Prostate gland (tissue), 2 donors: ENCODE measurements at regions not wholly inside any gene's neighbourhood (a gene's known extent, or its start where the extent isn't known, plus 50 kb on each side); places are given as distances from the start of the nearest gene placed in this dataset.
A peak's percentile ranks its signal among the peaks of the same experiment; 100 is the strongest.

Experiments used
- DNase-seq: peaks from one replicate; pipeline ENCODE4 v3.0.0-alpha.2; 2019; ENCODE audit warnings: low spot score
- H3K27ac ChIP-seq, 2 donors: fragments of 200-600 bp; sonication (generic); 2 replicates each; pipeline ENCODE4 v1.5.1; 2017 to 2019
- H3K27me3 ChIP-seq: fragments of 200-600 bp; sonication (generic); replicated peaks from 2 replicates; pipeline ENCODE4 v1.5.1; 2019; ENCODE audit not compliant: insufficient read depth
- H3K36me3 ChIP-seq, 2 donors: fragments of 200-600 bp; sonication (generic); 1 replicate in 1 of 2; 2 replicates in 1 of 2; pipeline versions ENCODE4 v1.5.1 to v1.8.1; 2017 to 2019
- H3K4me1 ChIP-seq: fragments of 200-600 bp; sonication (generic); replicated peaks from 2 replicates; pipeline ENCODE4 v1.5.1; 2019
- H3K4me3 ChIP-seq, 2 donors: fragments of 200-600 bp; sonication (generic); 2 replicates each; pipeline ENCODE4 v1.5.1; 2017 to 2019
- H3K9me3 ChIP-seq: fragments of 200-600 bp; sonication (generic); 2 replicates; pipeline ENCODE4 v1.5.1; 2017
- POLR2A ChIP-seq: fragments of 450-650 bp; IDR thresholded peaks from one replicate; pipeline ENCODE4 v1.6.1; 2016; ENCODE audit warnings: antibody characterized with exemption, mild to moderate bottlenecking
- POLR2AphosphoS5 ChIP-seq: sonication (generic); formaldehyde crosslinking; IDR thresholded peaks from one replicate; pipeline ENCODE4 v1.6.1; 2017; ENCODE audit warnings: antibody characterized with exemption
- WGBS: methylation state at CpG from one replicate; pipeline ENCODE4 v1.1.5; 2018; 5-methylcytosine and 5-hydroxymethylcytosine counted together
- intact Hi-C: fragments of 100-400 bp; cut with DNase I; formaldehyde crosslinking; loops from one replicate; pipeline ENCODE4 v1.14.2; 2022
- TF ChIP-seq, protein P1 (sequence below), 4 experiments: fragments of 200-600 bp in 2 of 4; fragments of 450-650 bp in 2 of 4; sonication (generic) in 2 of 4; IDR thresholded peaks; 1 replicate in 3 of 4; 2 replicates in 1 of 4; pipeline ENCODE4 v1.5.1; 2016 to 2019; ENCODE audit warnings: antibody characterized with exemption in 4 of 4, mild to moderate bottlenecking in 2 of 4, moderate library complexity in 2 of 4

DNA sequence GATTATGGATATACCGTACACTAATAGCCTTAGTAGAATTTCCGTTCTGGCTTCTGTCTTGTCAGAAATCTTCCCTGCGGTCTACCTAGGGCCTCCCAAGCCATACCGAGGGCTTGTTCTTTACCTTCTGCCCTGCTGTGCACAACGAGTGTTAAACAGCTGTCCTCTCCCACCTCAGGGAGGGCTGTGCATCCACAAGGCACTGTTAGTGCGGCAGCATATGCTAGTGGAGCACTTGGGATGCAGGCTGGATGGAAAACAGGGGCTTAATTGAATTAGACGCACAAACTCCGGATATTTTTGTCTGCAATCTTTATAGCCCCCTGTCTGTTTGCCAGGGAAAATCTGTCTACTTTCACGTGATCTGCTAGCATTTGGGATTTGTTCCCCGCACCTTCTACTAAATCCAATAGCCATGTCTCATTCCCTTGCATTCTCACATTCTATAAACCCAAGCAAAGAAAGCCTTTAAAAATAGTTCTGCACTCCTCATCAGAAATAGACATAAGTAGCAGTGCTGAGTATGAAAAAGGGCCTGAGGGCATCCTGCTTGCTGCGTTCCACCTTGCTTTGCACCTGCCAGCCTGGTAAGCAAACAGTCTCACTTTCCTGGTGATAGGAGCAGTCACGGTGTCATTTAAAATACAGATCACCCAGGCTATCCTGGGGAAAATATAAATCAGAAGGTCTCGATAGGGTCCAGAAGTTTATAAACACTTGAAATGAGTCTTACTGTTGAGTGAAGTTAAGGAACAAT, 382.6 kb downstream of the RASEF start:
- no peaks in the 10 kb centered on the region for H3K36me3 ChIP-seq
- intact Hi-C loops, result no loop called here
- WGBS, result 55% methylated on average over 13 of the region's 13 CpGs

DNA sequence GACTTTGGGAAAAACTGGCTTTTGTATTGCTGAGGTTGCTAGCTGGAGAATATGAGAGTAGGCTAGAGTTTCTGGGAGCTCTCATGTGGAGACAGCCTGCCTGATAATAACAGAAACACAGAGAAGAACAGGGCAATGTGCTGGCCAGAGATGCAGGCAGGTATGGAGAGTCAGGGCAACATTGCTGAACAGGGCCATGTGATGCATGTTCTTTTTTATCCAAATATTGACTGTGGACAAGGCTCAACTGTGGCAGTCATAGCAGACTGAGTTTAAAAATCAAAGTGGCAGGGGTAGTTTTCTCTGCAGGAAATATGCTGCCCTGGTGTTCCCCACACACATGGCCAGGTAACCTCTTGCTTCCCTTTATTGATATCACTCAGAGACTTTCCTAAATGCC, 381.1 kb downstream of the RASEF start:
- H3K27ac ChIP-seq, result no peak overlapping the region
- H3K9me3 ChIP-seq, result no peaks in the 10 kb centered on the region
- TF ChIP-seq POLR2A, result no peak
- peak; percentile 59 for TF ChIP-seq POLR2AphosphoS5
- peak; percentile 40 for DNase-seq
- H3K27me3 ChIP-seq, result no peaks in the 10 kb centered on the region
- H3K36me3 ChIP-seq, result no peaks in the 10 kb centered on the region
- no peak overlapping the region for H3K4me3 ChIP-seq
- intact Hi-C loops, result no loop called here
- H3K4me1 ChIP-seq, result no peaks in the 10 kb centered on the region

More for the DNA sequence above, 382.6 kb downstream of the RASEF start:
- no peak for DNase-seq
- no peaks in the 10 kb centered on the region for H3K9me3 ChIP-seq
- H3K4me1 ChIP-seq, result no peaks in the 10 kb centered on the region
- H3K27me3 ChIP-seq, result no peaks in the 10 kb centered on the region
- TF ChIP-seq, protein P1, sequence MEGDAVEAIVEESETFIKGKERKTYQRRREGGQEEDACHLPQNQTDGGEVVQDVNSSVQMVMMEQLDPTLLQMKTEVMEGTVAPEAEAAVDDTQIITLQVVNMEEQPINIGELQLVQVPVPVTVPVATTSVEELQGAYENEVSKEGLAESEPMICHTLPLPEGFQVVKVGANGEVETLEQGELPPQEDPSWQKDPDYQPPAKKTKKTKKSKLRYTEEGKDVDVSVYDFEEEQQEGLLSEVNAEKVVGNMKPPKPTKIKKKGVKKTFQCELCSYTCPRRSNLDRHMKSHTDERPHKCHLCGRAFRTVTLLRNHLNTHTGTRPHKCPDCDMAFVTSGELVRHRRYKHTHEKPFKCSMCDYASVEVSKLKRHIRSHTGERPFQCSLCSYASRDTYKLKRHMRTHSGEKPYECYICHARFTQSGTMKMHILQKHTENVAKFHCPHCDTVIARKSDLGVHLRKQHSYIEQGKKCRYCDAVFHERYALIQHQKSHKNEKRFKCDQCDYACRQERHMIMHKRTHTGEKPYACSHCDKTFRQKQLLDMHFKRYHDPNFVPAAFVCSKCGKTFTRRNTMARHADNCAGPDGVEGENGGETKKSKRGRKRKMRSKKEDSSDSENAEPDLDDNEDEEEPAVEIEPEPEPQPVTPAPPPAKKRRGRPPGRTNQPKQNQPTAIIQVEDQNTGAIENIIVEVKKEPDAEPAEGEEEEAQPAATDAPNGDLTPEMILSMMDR (IDR thresholded peaks at IDR 0.05), result no peak
- TF ChIP-seq POLR2AphosphoS5, result no peak
- H3K27ac ChIP-seq, result no peak overlapping the region
- no peak overlapping the region for H3K4me3 ChIP-seq

DNA sequence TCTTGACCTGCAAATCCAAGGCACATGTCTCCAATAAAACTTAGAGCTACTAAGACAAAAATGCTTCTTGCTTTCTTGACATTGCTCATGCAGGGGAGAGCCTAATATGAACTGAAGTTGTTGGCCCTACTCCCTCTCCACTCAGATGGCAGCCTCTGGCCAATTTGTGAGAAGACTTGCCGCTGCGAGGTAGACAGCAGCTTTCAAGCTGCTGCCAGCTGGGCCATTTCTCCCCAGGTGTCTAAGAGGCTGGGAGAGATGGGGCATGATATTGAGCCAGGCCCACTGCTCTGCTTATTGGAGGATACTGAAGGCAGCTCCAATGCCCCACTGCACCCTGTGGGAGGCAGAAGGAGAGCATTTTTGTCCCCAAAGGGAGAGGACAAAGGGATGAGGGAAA, 380.5 kb downstream of the RASEF start:
- WGBS, result 74% methylated on average over 2 of the region's 2 CpGs
- Histone ChIP-seq H3K27me3 (no peaks in the 10 kb centered on the region), H3K27ac (no peak overlapping the region), H3K4me1 (no peaks in the 10 kb centered on the region), H3K4me3 (no peak overlapping the region), H3K9me3 (no peaks in the 10 kb centered on the region), H3K36me3 (no peaks in the 10 kb centered on the region)
- no peak for TF ChIP-seq POLR2AphosphoS5
- TF ChIP-seq, protein P1 (IDR thresholded peaks at IDR 0.05), result no peak
- TF ChIP-seq POLR2A, result no peak
- intact Hi-C loops, result no loop called here
- no peak for DNase-seq

DNA sequence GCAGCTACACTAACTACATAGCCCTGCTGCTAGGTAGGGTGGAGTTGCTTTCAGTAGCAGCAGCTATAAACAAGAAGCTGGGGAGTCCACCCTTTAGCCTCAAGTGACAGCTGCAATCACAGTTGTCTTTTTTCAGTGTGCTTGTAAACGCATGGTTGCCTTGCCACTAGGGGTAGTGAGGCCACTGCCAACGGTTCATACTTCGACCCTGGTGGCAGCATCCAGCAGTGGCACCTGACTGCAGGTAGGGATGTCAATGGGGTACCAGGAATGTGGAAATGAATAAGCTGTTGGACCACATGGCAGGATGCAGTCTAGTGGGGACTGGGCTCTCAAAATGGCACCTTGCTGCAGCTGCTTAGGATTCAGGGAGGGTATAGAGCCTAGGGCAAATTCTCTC, 367.2 kb downstream of the RASEF start:
- no peak overlapping the region for H3K4me3 ChIP-seq
- no peaks in the 10 kb centered on the region for H3K27me3 ChIP-seq
- intact Hi-C loops, result no loop called here
- no peaks in the 10 kb centered on the region for H3K4me1 ChIP-seq
- no peaks in the 10 kb centered on the region for H3K36me3 ChIP-seq
- DNase-seq, result no peak
- 92% methylated on average over 3 of the region's 3 CpGs for WGBS
- no peak overlapping the region for H3K27ac ChIP-seq
- TF ChIP-seq POLR2AphosphoS5 (no peak), POLR2A (no peak)
- TF ChIP-seq, protein P1 (IDR thresholded peaks at IDR 0.05), result no peak
- H3K9me3 ChIP-seq, result no peaks in the 10 kb centered on the region

DNA sequence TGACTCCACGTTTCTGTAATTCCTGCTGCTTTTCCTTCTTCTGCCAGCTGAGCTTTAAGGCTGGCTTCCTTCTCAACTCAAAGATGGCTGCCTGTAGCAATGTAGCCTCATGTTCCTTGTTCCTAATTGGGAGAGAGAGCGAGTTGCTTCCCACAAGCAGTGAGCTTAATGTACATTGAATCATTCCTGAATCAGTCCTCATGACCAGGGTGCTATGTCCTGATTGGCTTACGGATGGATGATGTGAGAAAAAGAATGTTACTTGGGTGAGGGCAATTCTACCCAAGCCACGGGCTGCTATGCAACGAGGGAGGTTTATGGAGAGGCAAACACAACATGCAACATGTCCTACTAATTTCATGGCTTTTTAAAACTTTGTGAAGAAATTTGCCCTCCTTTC, 356.2 kb downstream of the RASEF start:
- WGBS, result 91% methylated on average over 5 of the region's 5 CpGs
- Histone ChIP-seq H3K4me1 (no peaks in the 10 kb centered on the region), H3K27me3 (no peaks in the 10 kb centered on the region), H3K27ac (no peak overlapping the region), H3K36me3 (no peaks in the 10 kb centered on the region), H3K9me3 (no peaks in the 10 kb centered on the region), H3K4me3 (no peak overlapping the region)
- TF ChIP-seq POLR2AphosphoS5 (no peak), POLR2A (no peak)
- TF ChIP-seq, protein P1 (IDR thresholded peaks at IDR 0.05), result no peak
- DNase-seq, result no peak
- intact Hi-C loops, result no loop called here
